ENCODE measurements at regions not wholly inside any gene's neighbourhood (a gene's known extent, or its start where the extent isn't known, plus 50 kb on each side); places are given as distances from the start of the nearest gene placed in this dataset.

DNA sequence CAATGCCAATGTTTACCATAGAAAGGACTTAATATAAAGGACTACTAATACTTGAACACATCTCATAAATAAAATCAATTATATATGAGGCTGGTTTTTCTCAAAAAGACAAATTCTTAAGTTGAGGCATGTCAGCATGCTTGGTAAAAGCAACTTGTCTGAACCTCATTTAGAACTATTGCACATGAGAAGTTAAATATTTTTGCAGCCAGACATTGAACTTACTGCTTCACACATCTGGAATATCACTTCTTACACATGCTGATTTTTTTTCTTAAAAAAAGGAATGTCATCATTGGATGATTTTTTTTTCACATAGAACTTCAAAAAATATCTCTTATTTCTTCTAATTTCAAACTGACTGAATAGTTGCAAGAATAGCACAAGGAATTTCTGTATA, 609.0 kb downstream of the EPHA4 start:
- TF ChIP-seq, protein P1, sequence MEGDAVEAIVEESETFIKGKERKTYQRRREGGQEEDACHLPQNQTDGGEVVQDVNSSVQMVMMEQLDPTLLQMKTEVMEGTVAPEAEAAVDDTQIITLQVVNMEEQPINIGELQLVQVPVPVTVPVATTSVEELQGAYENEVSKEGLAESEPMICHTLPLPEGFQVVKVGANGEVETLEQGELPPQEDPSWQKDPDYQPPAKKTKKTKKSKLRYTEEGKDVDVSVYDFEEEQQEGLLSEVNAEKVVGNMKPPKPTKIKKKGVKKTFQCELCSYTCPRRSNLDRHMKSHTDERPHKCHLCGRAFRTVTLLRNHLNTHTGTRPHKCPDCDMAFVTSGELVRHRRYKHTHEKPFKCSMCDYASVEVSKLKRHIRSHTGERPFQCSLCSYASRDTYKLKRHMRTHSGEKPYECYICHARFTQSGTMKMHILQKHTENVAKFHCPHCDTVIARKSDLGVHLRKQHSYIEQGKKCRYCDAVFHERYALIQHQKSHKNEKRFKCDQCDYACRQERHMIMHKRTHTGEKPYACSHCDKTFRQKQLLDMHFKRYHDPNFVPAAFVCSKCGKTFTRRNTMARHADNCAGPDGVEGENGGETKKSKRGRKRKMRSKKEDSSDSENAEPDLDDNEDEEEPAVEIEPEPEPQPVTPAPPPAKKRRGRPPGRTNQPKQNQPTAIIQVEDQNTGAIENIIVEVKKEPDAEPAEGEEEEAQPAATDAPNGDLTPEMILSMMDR (IDR thresholded peaks at IDR 0.05; ENCODE audit: poor library complexity), result no peak
- no peak for TF ChIP-seq EZH2phosphoT487 (IDR thresholded peaks at IDR 0.05; ENCODE audit: low read depth, severe bottlenecking, unreplicated experiment)
- TF ChIP-seq EZH2 (IDR thresholded peaks at IDR 0.05; ENCODE audit: borderline replicate concordance), result no peak

All from hepatocyte (in vitro differentiated cells).